HCT116 (cell line): ENCODE measurements at regions not wholly inside any gene's neighbourhood (a gene's known extent, or its start where the extent isn't known, plus 50 kb on each side); places are given as distances from the start of the nearest gene placed in this dataset.

ENCODE experiments used
- CTCF ChIP-seq, 3 experiments: fragments of 200-600 bp in 1 of 3; sonication (generic) in 1 of 3; IDR thresholded peaks in 2 of 3; conservative IDR thresholded peaks in 1 of 3; 2 replicates each; pipeline ENCODE4 v1.5.1; 2012 to 2017; ENCODE audit warnings: low read depth in 2 of 3, low read length in 2 of 3, antibody characterized with exemption in 1 of 3, borderline replicate concordance in 1 of 3, control low read depth in 1 of 3, mild to moderate bottlenecking in 1 of 3, mixed read lengths in 1 of 3, mixed run types in 1 of 3, moderate library complexity in 1 of 3; ENCODE audit not compliant: insufficient read depth in 1 of 3
- EZH2phosphoT487 ChIP-seq: fragments of 200-600 bp; IDR thresholded peaks from 2 replicates; pipeline ENCODE4 v1.6.1; 2018; ENCODE audit warnings: antibody characterized with exemption, borderline replicate concordance
- POLR2A ChIP-seq: IDR thresholded peaks from 2 replicates; pipeline ENCODE4 v1.7.0; 2011; ENCODE audit warnings: borderline replicate concordance; ENCODE audit not compliant: insufficient read depth, insufficient read length; ENCODE audit errors: extremely low read depth

GRCh38 chr22:42329504-42329903 is 59.1 kb upstream of the TCF20 start:
- no peak for TF ChIP-seq CTCF (IDR thresholded peaks at IDR 0.05 in 2 of 3, conservative IDR thresholded peaks at IDR 0.05 in 1 of 3; ENCODE audit: borderline replicate concordance in 1 of 3, insufficient read depth in 1 of 3, low read depth in 2 of 3, low read length in 2 of 3)
- no peak for TF ChIP-seq EZH2phosphoT487
- TF ChIP-seq POLR2A, result no peak
